GM20000 (cell line): ENCODE measurements at regions not wholly inside any gene's neighbourhood (a gene's known extent, or its start where the extent isn't known, plus 50 kb on each side); places are given as distances from the start of the nearest gene placed in this dataset.

Experiments used
- DNase-seq: peaks from one replicate; pipeline ENCODE4 v3.0.0; 2012; ENCODE audit warnings: low spot score
- CTCF ChIP-seq: IDR thresholded peaks from 2 replicates; pipeline ENCODE4 v1.5.1; 2012; ENCODE audit warnings: mild to moderate bottlenecking, control low read depth; ENCODE audit errors: extremely low read depth, missing control alignments

DNA sequence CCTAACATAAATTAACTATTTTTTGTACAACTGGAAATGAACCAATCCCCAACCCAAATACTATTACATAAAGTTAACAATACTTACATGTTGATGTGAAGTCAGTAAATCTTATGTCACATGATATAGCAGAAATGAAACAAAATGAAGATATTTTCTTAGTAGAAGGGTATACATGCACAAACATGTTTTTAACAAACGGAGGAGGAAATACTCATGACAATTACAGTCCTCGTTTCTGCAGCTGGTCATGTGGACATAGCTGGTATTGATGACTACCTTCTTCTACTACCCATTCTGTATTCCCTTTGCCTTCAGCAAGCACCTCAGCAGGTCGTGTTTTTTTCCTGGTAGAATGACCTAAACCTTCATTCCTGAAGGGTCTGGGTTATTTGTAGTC, 252.3 kb downstream of the HTR7 start:
- TF ChIP-seq CTCF, result no peak

DNA sequence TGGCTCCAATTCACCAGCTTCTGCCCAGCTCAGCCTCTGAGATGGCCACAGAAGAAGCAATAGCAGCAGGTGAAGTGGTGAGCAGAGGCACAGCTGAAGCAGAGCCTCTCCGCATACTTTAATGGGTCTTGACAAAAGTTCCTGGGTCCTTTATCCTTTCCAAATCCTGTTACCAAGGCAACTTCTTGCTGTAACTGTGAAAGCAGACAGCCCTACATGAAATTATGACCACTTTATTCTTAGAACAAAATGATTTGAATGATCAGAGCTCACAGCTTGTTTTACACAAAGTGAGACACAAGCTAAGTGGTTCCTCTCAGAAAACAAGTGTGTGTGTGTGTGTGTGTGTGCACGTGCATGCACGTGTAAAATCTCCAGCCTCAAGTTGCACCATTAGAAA, 245.6 kb downstream of the HTR7 start:
- no peak for DNase-seq

More for the DNA sequence above, 252.3 kb downstream of the HTR7 start:
- DNase-seq, result no peak

DNA sequence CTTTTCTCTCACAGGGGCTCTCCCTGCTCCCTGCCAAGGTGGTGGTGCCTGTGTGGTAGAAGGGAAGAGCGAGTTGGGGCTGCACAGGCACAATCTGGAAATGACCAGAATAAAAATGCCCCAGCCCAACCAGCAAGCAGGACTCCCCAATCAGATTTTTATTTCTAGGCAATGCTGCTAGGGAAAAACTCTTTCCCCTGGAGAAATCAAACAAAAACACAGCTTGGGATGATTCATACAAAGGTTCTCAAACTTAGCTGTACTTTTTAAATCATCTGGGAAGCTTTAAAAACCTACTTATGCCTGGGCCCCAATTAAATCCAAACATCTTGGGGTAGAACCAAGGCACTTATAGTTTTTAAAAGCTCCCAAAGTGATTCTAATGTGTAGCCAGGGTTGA, 243.2 kb downstream of the HTR7 start:
- no peak for TF ChIP-seq CTCF
- DNase-seq, result no peak

More for the DNA sequence above, 245.6 kb downstream of the HTR7 start:
- no peak for TF ChIP-seq CTCF

DNA sequence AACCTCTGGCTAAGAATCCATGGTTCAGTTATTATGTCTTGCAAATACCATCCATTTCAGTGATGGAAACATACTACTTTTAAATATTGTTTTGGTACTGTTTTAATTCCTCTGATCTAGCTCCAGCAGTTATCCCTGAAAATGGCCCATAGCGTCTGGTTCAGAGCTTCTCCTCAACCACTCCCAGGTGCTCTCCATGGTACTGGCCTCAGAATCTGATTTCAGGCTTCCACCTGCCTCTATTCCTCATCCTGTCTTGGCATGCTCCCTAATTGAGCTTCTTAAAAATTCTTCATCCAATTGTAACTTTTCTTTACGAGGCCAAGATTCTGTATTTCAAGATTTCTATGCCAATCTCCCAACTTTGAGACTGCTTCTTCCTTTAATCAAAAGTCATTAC, 236.3 kb downstream of the HTR7 start:
- TF ChIP-seq CTCF, result no peak
- DNase-seq, result no peak

DNA sequence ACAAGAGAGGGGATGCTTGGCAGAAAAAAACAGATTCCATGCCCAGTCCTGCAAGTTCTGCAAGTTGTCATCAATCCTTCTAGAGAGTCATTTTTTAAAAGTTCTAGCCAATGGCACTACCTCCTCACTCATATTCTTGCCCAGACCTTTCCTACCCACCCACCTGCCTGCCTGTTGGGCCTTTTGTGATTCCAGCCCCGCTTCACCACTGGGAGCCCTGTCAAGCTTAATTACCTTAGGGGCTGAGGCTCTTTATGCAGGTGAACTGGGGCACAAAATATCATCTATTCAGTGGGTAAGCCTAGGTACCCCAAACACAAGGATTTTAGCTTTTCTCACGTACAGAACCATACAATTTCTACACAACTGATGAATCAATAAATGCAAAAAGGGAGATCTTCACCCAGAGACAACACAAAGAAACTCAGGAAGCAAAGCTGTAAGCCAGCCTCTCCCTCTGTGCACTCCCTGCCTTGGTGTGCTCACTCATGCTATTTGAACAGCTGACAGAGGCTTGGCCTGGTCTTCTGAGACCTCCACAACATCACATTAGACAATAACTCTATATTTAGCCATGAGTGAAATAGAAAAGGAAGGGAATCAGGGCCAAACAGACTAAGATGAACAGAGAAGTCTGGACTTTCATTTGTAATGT, 222.6 kb downstream of the HTR7 start:
- DNase-seq, result no peak
- TF ChIP-seq CTCF, result no peak

GRCh38 chr10:90640756-90641155, 217.1 kb downstream of the HTR7 start:
- TF ChIP-seq CTCF, result no peak
- DNase-seq, result no peak

DNA sequence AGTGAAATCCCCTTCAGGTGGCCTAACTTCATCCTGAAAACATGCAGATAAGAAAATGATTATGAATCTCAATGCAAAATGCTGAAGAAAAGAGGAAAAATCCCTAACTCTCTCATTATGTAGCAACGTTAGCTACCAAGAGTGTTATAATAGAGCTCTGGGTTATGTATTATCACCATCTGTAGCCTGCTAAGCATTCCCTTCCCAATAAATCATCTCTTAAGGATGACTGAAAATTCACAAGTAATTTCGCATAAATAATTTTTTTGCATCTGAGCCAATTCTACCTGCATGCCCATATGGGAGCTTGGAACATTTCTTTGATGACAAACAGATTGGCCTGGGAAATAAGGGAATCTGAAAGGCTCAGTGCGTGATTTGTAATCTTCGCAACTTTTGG, 216.1 kb downstream of the HTR7 start:
- TF ChIP-seq CTCF, result no peak
- DNase-seq, result no peak
